Ishikawa (cell line): ENCODE measurements at regions not wholly inside any gene's neighbourhood (a gene's known extent, or its start where the extent isn't known, plus 50 kb on each side); places are given as distances from the start of the nearest gene placed in this dataset.

ENCODE experiments used
- CEBPB ChIP-seq: IDR thresholded peaks from 2 replicates; pipeline ENCODE4 v1.6.1; 2012
- CREB1 ChIP-seq: IDR thresholded peaks from 2 replicates; pipeline ENCODE4 v1.6.1; 2012; ENCODE audit warnings: low read depth
- EGR1 ChIP-seq: IDR thresholded peaks from 2 replicates; pipeline ENCODE4 v1.6.1; 2012
- EP300 ChIP-seq: IDR thresholded peaks from 2 replicates; pipeline ENCODE4 v1.6.1; 2012; ENCODE audit warnings: borderline replicate concordance
- FOXM1 ChIP-seq: IDR thresholded peaks from 2 replicates; pipeline ENCODE4 v1.6.1; 2012; ENCODE audit warnings: low read depth, borderline replicate concordance
- NFIC ChIP-seq: IDR thresholded peaks from 2 replicates; pipeline ENCODE4 v1.6.1; 2012
- RAD21 ChIP-seq: IDR thresholded peaks from 2 replicates; pipeline ENCODE4 v1.6.1; 2012; ENCODE audit warnings: low read depth
- TAF1 ChIP-seq: IDR thresholded peaks from 2 replicates; pipeline ENCODE4 v1.6.1; 2012; ENCODE audit warnings: low read depth, mild to moderate bottlenecking
- TCF12 ChIP-seq: IDR thresholded peaks from 2 replicates; pipeline ENCODE4 v1.6.1; 2012; ENCODE audit warnings: low read depth
- TEAD4 ChIP-seq: IDR thresholded peaks from 2 replicates; pipeline ENCODE4 v1.6.1; 2012
- USF1 ChIP-seq: IDR thresholded peaks from 2 replicates; pipeline ENCODE4 v1.6.1; 2012
- YY1 ChIP-seq: IDR thresholded peaks from 2 replicates; pipeline ENCODE4 v1.6.1; 2012; ENCODE audit warnings: low read depth
- ZBTB7A ChIP-seq: IDR thresholded peaks from 2 replicates; pipeline ENCODE4 v1.6.1; 2012; ENCODE audit warnings: low read depth
- TF ChIP-seq, protein P1 (sequence below): IDR thresholded peaks from 2 replicates; pipeline ENCODE4 v1.6.1; 2012; ENCODE audit warnings: low read depth, mild to moderate bottlenecking
- TF ChIP-seq, protein P2 (sequence below): IDR thresholded peaks from 2 replicates; pipeline ENCODE4 v1.6.1; 2012

GRCh38 chrX:16368696-16369095 lies 201.4 kb downstream of the MAGEB17 start:
- no peak for TF ChIP-seq CEBPB
- TF ChIP-seq CREB1, result no peak
- TF ChIP-seq YY1, result no peak
- no peak for TF ChIP-seq TEAD4
- TF ChIP-seq, protein P1, sequence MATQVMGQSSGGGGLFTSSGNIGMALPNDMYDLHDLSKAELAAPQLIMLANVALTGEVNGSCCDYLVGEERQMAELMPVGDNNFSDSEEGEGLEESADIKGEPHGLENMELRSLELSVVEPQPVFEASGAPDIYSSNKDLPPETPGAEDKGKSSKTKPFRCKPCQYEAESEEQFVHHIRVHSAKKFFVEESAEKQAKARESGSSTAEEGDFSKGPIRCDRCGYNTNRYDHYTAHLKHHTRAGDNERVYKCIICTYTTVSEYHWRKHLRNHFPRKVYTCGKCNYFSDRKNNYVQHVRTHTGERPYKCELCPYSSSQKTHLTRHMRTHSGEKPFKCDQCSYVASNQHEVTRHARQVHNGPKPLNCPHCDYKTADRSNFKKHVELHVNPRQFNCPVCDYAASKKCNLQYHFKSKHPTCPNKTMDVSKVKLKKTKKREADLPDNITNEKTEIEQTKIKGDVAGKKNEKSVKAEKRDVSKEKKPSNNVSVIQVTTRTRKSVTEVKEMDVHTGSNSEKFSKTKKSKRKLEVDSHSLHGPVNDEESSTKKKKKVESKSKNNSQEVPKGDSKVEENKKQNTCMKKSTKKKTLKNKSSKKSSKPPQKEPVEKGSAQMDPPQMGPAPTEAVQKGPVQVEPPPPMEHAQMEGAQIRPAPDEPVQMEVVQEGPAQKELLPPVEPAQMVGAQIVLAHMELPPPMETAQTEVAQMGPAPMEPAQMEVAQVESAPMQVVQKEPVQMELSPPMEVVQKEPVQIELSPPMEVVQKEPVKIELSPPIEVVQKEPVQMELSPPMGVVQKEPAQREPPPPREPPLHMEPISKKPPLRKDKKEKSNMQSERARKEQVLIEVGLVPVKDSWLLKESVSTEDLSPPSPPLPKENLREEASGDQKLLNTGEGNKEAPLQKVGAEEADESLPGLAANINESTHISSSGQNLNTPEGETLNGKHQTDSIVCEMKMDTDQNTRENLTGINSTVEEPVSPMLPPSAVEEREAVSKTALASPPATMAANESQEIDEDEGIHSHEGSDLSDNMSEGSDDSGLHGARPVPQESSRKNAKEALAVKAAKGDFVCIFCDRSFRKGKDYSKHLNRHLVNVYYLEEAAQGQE, result no peak

GRCh38 chrX:16376056-16376455 lies 208.8 kb downstream of the MAGEB17 start:
- TF ChIP-seq, protein P2, sequence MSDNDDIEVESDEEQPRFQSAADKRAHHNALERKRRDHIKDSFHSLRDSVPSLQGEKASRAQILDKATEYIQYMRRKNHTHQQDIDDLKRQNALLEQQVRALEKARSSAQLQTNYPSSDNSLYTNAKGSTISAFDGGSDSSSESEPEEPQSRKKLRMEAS, result no peak
- no peak for TF ChIP-seq NFIC
- no peak for TF ChIP-seq EGR1
- TF ChIP-seq, protein P1, result no peak
- TF ChIP-seq CEBPB, result no peak
- no peak for TF ChIP-seq TEAD4
- no peak for TF ChIP-seq USF1
- no peak for TF ChIP-seq TAF1
- TF ChIP-seq RAD21, result no peak
- no peak for TF ChIP-seq FOXM1

- TF ChIP-seq, protein P2, result no peak
- TF ChIP-seq EGR1 (no peak), TCF12 (no peak), EP300 (no peak), ZBTB7A (no peak)
These were observed 218.8 kb downstream of the MAGEB17 start for GRCh38 chrX:16386126-16386525.

DNA sequence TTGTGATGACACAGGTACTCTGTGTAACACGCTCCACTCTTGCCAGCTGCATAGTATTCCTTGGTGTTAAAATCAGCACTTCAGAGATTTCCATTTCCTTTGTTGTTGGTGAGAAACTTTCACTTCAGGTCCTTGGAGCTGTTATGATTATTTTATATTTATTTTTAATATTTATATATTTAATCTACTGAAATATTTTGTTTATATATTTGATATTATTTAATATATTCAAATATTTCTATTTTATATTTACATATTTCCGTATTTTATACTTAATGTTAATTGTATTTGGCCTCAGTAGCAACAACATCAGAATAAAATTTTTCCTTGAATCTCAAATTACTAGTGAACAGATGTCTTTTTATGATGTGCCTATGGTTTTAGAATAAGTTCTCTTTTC lies 225.3 kb downstream of the MAGEB17 start:
- no peak for TF ChIP-seq CREB1
- no peak for TF ChIP-seq ZBTB7A
- no peak for TF ChIP-seq USF1
- TF ChIP-seq, protein P1, result no peak
- TF ChIP-seq TCF12, result no peak
- no peak for TF ChIP-seq NFIC
- TF ChIP-seq, protein P2, result no peak

DNA sequence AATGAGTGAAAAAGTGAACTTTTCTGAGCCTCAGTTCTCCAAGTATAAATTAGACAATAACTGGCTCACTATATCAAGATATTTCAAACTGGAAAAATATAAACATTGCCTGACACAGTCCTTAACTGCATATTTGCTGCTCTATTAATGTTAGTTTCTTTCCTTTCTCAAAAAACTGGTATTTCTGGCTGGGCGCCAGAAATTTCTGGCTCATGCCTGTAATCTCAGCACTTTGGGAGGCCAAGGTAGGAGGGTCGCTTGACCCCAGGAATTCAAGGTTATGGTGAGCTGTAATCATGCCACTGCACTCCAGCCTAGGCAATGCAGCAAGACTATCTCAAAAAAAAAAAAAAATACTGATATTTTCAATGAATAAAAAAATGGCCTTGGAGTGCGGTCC lies 227.0 kb downstream of the MAGEB17 start:
- TF ChIP-seq FOXM1 (no peak), NFIC (peak; percentile 49), ZBTB7A (no peak), CEBPB (no peak), CREB1 (no peak)

GRCh38 chrX:16403808-16404207 lies 236.5 kb downstream of the MAGEB17 start:
- no peak for TF ChIP-seq NFIC
- TF ChIP-seq FOXM1, result no peak
- TF ChIP-seq USF1, result no peak
- TF ChIP-seq TCF12, result no peak
- TF ChIP-seq, protein P1, result no peak
- no peak for TF ChIP-seq EGR1
- no peak for TF ChIP-seq YY1
- TF ChIP-seq RAD21, result no peak
- no peak for TF ChIP-seq TAF1
- no peak for TF ChIP-seq EP300
- no peak for TF ChIP-seq ZBTB7A
- TF ChIP-seq CREB1, result no peak
- TF ChIP-seq, protein P2, result no peak
